ENCODE measurements at regions not wholly inside any gene's neighbourhood (a gene's known extent, or its start where the extent isn't known, plus 50 kb on each side); places are given as distances from the start of the nearest gene placed in this dataset.

GRCh38 chr5:126100767-126101166 lies 322.4 kb upstream of the GRAMD2B start:
- ChIA-PET CTCF (no interaction called here), POLR2A (no interaction called here)
- ATAC-seq (ENCODE audit: low read depth) (no peak), DNase-seq (no peak)
- TF ChIP-seq, protein P1, sequence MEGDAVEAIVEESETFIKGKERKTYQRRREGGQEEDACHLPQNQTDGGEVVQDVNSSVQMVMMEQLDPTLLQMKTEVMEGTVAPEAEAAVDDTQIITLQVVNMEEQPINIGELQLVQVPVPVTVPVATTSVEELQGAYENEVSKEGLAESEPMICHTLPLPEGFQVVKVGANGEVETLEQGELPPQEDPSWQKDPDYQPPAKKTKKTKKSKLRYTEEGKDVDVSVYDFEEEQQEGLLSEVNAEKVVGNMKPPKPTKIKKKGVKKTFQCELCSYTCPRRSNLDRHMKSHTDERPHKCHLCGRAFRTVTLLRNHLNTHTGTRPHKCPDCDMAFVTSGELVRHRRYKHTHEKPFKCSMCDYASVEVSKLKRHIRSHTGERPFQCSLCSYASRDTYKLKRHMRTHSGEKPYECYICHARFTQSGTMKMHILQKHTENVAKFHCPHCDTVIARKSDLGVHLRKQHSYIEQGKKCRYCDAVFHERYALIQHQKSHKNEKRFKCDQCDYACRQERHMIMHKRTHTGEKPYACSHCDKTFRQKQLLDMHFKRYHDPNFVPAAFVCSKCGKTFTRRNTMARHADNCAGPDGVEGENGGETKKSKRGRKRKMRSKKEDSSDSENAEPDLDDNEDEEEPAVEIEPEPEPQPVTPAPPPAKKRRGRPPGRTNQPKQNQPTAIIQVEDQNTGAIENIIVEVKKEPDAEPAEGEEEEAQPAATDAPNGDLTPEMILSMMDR (IDR thresholded peaks at IDR 0.05): no peak
- Mint-ChIP-seq H3K27ac (no peak overlapping the region), H3K36me3 (ENCODE audit: low read depth) (no peaks in the 10 kb centered on the region), H3K9me3 (no peaks in the 10 kb centered on the region), H3K27me3 (no peaks in the 10 kb centered on the region), H3K4me3 (no peak overlapping the region), H3K4me1 (no peaks in the 10 kb centered on the region)
- intact Hi-C loops (cut with micrococcal nuclease): no loop called here

- no peaks in the 10 kb centered on the region for H3K27me3 Mint-ChIP-seq
- POLR2A ChIA-PET: no interaction called here
- TF ChIP-seq, protein P1 (IDR thresholded peaks at IDR 0.05): no peak
- no peak for ATAC-seq (ENCODE audit: low read depth)
- H3K4me3 Mint-ChIP-seq: no peak overlapping the region
- H3K4me1 Mint-ChIP-seq: no peaks in the 10 kb centered on the region
- CTCF ChIA-PET: interaction anchor here (1.1 kb wide), 1 partner anchor 9 kb away, joined by 4 read pairs; no protein-coding TSS in a partner anchor
- no peak overlapping the region for H3K27ac Mint-ChIP-seq
- intact Hi-C loops (cut with micrococcal nuclease): no loop called here
- no peaks in the 10 kb centered on the region for H3K36me3 Mint-ChIP-seq (ENCODE audit: low read depth)
- no peaks in the 10 kb centered on the region for H3K9me3 Mint-ChIP-seq
- DNase-seq: no peak
These were observed 321.3 kb upstream of the GRAMD2B start for GRCh38 chr5:126101901-126102300.

GRCh38 chr5:126103050-126103449 lies 320.2 kb upstream of the GRAMD2B start:
- ATAC-seq (ENCODE audit: low read depth): no peak
- Mint-ChIP-seq H3K4me3 (no peak overlapping the region), H3K36me3 (ENCODE audit: low read depth) (no peaks in the 10 kb centered on the region), H3K4me1 (no peaks in the 10 kb centered on the region), H3K27me3 (no peaks in the 10 kb centered on the region), H3K9me3 (no peaks in the 10 kb centered on the region), H3K27ac (no peak overlapping the region)
- intact Hi-C loops (cut with micrococcal nuclease): no loop called here
- ChIA-PET POLR2A (no interaction called here), CTCF (no interaction called here)
- TF ChIP-seq, protein P1 (IDR thresholded peaks at IDR 0.05): no peak
- DNase-seq: no peak

GRCh38 chr5:126103868-126104267 lies 319.3 kb upstream of the GRAMD2B start:
- no peak overlapping the region for H3K4me3 Mint-ChIP-seq
- ChIA-PET CTCF (no interaction called here), POLR2A (no interaction called here)
- no peaks in the 10 kb centered on the region for H3K27me3 Mint-ChIP-seq
- H3K27ac Mint-ChIP-seq: no peak overlapping the region
- intact Hi-C loops (cut with micrococcal nuclease): no loop called here
- DNase-seq: no peak
- TF ChIP-seq, protein P1 (IDR thresholded peaks at IDR 0.05): no peak
- H3K9me3 Mint-ChIP-seq: no peaks in the 10 kb centered on the region
- no peak for ATAC-seq (ENCODE audit: low read depth)
- no peaks in the 10 kb centered on the region for H3K36me3 Mint-ChIP-seq (ENCODE audit: low read depth)
- no peaks in the 10 kb centered on the region for H3K4me1 Mint-ChIP-seq

DNA sequence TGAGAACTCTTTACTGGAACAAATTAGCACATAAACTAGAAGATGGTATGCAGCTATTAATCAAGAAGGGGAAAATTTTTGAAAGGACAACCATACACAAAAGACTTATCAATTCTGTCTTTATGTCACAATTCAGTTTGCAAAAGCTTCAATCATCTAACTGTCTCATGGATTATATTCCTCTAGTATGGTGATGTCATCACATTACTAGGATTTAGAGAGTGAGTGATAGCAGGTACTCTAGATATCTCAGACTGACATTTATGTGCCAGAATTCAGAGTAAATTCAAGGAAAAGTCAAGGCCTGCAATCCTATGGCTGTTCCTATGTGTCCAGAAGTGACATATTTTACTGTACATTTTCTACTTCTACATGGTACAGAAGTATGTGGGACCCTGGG lies 318.9 kb upstream of the GRAMD2B start:
- intact Hi-C loops (cut with micrococcal nuclease): no loop called here
- TF ChIP-seq, protein P1 (IDR thresholded peaks at IDR 0.05): no peak
- POLR2A ChIA-PET: no interaction called here

More for the DNA sequence above, 318.9 kb upstream of the GRAMD2B start:
- Mint-ChIP-seq H3K4me1 (no peaks in the 10 kb centered on the region), H3K36me3 (ENCODE audit: low read depth) (no peaks in the 10 kb centered on the region), H3K27me3 (no peaks in the 10 kb centered on the region), H3K27ac (no peak overlapping the region), H3K4me3 (no peak overlapping the region), H3K9me3 (no peaks in the 10 kb centered on the region)
- ATAC-seq (ENCODE audit: low read depth) (no peak), DNase-seq (no peak)
- CTCF ChIA-PET: no interaction called here
